Stimulated activated CD8-positive, alpha-beta memory T cell treated with anti-CD3 and anti-CD28 coated beads, Interleukin-4, amount 100 ng/mL, for 48 hours (primary cell): ENCODE measurements at regions not wholly inside any gene's neighbourhood (a gene's known extent, or its start where the extent isn't known, plus 50 kb on each side); places are given as distances from the start of the nearest gene placed in this dataset.

ENCODE experiments used
- DNase-seq: peaks from one replicate; pipeline ENCODE4 v3.0.0-alpha.2; 2020

DNA sequence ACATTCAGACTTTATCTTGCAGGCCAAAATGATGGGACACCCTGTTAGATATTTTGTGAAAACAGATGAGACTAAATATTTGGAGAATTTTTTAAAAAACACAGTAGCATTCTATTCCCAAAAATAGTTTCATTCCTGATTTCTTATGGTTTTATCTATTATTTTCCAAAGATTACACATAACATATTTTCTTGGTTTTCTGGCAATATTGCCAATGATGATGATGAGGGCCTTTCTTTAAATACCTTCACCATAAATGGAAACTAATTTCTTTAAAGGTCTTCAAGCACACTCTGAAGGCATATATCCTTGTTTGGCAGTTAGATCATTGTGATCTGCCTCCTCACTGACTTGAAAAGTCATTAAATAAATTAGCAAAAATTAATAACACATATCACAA lies 522.3 kb upstream of the LUZP2 start:
- DNase-seq: no peak

DNA sequence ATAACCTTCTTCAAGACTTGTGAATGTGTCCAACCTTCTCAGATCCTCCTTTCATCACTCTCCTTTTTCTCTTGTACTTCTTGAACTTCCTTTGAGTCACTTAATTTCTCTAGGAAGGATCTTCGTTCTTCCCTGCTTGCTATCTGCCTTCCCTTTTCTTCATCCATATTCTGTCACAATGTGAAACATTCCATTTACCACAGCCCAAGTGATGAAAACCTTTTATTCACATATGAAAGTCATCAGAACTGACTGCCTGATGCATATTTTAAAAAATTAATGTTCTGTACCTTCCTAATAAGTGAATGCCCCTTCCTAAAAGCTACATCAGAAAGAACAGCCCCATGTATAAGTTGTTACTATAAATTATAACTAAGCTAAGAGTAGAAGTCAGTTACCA lies 520.4 kb upstream of the LUZP2 start:
- DNase-seq: no peak

DNA sequence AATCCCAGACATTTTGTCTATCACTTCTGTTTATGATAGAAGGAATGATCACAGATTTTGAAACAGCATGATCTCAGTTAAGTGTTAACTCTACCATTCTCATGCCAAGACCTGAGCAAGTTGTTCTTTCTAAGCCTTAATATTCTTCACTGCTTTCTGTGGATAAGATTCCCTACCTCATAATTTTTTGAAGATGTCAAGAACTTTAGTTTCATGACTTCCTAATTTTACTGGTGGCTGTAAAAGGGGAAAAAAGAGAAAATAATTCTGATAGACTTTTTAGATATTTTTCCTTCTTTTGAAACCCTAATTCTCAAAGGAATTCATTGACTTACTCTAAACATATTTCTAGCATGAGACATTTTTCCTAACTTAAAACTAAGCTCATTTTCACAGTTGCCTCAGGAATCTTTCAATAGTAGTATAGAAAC lies 520.0 kb upstream of the LUZP2 start:
- no peak for DNase-seq

DNA sequence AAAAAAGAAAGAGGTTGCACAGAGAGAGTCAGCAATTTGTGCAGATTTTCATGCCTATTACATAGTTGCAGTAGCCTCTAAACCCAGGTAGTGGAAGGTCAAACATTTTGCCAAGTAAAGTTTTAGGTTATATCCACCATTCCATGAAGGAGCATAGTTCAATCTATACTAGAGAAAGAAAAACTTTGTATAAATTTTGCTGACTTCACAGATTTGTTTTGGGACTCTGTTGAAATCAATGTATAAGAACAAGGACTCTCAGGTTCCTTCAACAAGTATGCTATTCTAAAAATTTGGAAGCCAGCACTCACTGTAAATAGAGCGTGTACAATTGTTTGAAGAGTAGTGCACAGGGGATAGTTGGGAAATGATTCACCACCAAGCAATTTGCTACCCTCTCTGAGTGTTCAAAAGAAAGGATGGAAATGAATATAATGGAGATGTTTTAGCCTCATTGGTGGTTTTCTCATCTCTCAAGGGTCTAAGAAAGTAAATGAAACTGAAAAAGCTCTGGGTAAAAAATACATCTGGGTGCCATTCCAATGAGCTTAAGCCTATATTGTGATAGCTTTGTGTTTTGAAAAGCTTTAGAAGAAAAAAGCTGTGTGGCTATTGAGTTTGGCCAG lies 508.4 kb upstream of the LUZP2 start:
- no peak for DNase-seq

DNA sequence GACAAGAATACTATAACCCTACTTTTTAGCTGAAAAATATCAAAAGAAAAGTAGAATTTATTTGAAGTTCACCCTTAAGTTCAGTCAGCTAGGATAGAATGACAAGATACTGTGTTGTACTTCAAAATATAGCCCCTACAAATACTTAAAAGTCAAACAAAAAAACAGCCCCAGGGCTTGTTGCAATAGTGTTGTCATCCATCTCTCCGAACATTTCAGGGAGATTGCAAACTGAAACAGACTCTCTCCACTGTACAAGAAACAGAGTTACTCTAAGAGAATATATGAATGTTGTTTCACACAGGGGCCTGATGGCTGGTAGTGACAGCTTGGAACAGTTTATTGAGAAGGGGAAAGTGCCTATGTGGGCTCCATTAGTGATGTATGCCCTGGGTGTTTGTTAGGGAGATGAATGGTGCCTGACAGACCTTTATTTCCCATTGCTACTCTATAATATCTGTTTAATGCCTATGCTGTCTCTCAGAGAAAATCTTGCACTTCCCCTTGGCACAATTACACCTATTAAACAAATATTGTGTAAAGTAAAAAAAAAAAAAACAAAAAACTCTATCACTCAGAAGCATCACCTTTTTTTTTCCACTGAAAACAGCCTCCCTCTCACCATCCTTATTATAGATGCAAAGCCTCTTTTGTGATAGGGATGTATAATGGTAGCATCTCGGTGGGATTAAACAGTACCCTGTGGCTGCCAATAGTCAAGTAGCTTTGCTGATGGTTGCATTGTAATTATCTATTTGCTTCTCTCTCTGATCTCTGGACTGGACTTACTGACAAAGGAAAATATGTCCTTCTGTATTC lies 506.3 kb upstream of the LUZP2 start:
- DNase-seq: no peak

- DNase-seq: no peak
These were observed 505.7 kb upstream of the LUZP2 start for GRCh38 chr11:23991165-23991539.

DNA sequence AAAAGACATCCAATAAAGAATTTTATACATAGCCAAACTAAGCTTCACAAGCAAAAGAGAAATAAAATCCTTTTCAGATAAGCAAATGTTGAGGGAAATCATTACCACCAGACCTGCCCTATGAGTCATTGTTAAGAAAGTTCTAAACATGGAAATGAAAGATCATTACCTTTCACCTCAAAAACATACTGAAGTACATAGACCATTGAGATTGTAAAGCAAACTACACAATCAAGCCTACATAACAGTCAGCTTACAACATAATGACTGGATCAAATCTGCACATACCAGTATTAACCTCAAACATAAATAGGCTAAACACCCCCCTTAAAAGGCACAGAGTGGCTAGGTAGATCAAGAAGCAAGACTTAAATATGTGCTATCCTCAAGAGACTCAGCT lies 501.0 kb upstream of the LUZP2 start:
- no peak for DNase-seq

DNA sequence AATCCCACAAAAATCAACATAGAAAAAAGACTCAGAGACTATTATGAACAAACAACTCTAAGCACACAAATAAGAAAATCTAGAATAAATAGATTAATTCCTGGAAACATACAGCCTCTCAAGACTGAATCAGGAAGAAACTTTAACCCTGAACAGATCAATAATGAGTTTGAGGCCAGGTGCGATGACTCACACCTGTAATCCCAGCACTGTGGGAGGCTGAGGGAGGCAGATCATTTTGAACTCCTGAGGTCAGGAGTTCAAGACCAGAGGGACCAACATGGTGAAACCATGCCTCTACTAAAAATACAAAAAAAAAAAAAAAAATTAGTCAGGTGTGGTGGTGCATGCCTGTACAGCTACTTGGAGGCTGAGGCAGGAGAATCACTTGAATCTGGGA lies 499.5 kb upstream of the LUZP2 start:
- no peak for DNase-seq

- DNase-seq: no peak
These were observed 491.5 kb upstream of the LUZP2 start for GRCh38 chr11:24005202-24005876.

DNA sequence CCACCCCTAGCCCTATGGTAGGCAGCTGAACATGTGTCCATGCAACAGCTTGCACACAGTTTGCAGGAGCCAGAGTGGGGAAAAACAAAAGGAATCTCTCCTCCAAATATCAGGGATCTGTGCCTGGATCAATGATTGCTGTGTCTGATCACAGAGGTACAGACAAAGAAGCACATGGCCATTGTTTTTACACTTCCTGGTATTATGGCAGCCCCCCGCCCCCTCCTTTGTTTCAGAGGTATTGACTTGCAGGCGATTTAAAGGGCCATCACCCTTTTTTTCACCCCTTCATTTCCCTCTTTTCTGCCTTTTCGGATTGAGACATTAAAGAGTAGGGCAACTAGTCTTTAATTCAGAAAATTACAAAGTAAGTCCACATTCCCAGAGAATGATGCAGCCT lies 453.0 kb upstream of the LUZP2 start:
- no peak for DNase-seq

DNA sequence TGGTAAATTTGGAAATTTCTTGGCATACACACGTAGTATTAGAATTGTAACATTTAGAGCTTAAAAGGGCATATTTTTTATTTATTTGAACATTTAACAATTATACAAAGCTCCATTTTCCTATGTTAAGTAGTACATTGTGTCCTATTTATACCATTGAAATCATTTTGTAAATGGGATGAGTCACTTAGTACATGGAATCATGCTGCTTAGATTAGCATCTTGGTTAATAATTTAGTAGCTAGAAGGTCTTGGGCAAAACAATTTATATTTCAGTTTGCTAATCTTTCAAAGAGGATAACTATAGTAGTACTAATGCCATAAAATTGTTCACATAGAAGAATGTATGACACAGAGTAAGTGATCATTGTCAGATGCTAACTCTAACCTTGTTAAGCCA lies 450.1 kb upstream of the LUZP2 start:
- DNase-seq: no peak

- no peak for DNase-seq
These were observed 440.8 kb upstream of the LUZP2 start for GRCh38 chr11:24056051-24056450.

DNA sequence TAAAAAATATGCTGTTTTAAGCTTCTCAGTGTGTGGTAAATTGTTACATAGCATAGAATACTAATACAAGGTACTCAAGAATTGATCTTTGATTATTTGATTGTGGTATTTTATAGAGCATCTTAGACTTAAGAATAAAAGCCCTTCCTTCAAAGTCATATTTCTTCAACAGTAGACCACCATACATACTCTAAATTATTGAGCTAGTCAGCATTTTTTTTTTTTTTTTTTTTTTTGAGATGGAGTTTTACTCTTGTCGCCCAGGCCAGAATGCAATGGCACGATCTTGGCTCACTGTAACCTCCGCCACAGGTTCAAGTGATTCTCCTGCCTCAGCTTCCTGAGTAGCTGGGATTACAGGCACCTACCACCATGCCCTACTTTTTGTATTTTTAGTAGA lies 436.7 kb upstream of the LUZP2 start:
- DNase-seq: no peak

DNA sequence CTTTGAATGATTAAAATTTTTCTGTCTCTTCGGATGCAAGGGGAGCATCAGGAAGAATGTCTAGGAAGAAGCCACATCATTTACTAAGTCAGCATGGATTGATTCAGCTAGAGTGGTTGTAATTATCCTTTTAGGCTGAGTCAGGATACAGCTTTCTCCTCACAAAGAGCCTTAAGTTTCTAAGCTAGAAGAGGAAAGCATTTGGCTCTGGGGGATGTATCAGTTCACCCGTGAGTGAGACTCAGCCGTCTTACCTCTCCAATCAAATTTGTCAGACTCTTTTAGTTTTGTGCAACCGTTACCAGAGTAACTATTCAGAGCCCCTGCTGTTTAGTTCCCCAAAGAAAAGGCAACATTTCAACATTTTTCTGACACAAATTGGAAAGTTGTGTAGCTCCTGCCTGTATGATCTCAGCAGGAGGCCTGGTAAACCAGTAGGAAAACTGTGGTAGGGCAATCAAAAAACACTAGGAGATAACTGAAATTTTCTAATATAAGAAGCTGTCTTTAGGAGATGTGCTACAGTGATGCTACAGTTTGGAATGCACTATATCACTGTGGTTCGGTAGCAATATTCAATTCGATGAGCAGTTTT lies 432.4 kb upstream of the LUZP2 start:
- DNase-seq: no peak

DNA sequence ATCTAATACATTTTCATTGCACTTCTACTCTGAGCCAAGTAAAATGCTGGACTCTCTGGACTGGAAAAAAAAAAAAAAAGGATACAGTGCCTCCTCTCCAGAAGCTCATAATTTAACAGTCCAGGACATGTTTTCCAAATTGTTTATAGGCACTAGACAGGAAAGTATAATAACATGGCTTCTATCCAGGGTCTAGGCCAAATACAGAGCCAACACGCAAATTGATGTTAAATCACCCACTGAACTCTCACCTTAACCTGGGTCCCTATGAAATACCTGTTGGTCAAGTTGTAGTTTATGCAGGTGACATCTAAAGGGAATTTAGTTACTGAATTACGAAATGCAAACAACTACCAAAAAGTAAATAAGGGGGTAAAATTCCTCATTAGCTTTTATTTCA lies 428.7 kb upstream of the LUZP2 start:
- no peak for DNase-seq

- no peak for DNase-seq
These were observed 426.4 kb upstream of the LUZP2 start for GRCh38 chr11:24070435-24070834.

DNA sequence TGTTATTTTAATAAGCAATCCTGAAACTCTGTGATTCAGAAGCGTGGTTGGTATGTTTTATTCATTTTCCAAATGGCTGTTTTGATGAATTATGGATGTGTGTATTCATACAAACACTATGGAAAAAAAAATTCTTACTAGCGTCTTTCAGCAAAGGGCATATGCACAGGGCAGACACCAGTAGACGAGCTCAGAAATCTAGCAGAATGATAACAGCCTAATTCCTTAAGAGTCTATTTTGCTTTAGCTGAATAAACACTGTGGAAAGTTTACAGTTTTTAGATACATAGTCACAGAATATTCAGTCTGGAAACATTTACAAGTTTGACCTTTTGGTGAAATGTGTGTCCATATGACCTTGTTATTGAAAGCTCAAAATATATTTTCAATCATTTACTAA lies 418.8 kb upstream of the LUZP2 start:
- no peak for DNase-seq

DNA sequence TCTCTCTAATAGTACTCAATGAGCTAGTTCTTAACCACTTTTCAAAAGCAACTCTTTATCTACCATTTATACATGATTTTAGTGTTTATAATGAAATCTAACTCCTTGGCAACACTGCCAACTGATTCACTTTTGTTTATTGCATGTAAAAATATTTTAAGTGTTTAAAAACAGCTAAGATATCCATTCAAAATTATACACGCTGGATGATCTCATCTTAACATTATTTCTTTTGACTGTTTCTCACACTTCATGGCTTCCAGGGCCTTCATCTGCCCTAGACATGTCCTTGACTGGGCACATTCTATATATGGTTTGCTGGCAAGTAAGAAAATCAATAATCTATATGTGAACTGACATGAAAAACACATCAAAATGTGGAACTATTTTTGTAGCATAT lies 414.6 kb upstream of the LUZP2 start:
- DNase-seq: no peak

DNA sequence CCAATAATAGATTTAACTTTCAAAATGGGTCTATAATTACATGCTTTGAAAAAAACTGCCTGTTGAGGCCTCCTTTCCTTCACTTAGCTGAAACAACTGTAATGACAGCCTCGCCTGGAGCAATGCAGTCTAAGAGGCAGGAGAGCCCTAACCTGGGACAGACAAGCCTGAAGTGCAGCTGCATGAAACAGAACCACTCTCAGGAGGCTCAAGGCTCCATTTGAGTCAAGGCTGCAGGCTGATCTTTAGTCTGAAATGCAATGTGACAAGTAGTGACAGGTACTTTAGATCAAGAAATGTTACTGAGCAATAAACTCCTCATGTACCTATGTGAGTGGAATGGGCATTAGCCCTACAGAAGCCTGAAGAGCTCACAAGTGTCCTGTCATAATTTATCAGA lies 414.0 kb upstream of the LUZP2 start:
- DNase-seq: no peak

DNA sequence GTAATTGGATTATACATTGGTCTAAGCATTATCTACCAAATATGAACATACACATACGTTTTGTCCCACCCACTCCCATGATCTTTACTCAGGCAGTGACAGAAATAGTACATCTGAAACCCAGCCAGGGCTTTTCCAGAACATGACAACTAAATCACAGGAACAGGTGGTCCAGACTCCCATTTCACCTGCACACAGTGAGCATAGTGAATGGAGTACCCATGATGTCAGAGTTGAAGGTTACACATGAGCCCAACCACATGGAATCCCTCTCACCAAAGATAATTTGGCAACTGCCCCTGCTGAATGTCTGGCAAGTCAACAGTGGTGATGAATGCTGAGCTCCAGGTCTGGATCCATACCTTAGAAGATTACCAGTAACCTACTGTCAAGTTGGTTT lies 411.9 kb upstream of the LUZP2 start:
- no peak for DNase-seq

DNA sequence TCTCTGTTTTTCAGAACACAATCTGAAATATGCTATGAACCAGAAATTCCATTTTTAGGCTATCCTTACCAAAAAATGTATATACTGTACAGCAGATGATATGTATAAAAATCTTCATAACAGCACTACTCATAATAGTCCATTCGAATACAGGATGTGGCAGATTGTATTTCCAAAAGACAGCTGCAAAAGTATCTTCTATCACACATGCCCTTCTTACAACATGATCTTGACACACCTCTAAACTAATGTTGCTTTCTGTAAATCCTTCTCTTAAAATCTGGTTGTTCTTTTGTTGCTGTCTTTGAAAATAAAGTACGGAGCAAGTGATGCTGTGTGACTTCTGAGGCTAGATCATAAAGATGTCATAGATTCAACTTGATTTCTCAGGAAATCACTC lies 409.9 kb upstream of the LUZP2 start:
- no peak for DNase-seq

GRCh38 chr11:24091594-24091993 lies 405.3 kb upstream of the LUZP2 start:
- DNase-seq: no peak

GRCh38 chr11:24093375-24093774 lies 403.5 kb upstream of the LUZP2 start:
- no peak for DNase-seq

GRCh38 chr11:24108609-24109008 lies 388.2 kb upstream of the LUZP2 start:
- DNase-seq: no peak
